Sigmoid colon (tissue), 6 donors: ENCODE measurements at regions not wholly inside any gene's neighbourhood (a gene's known extent, or its start where the extent isn't known, plus 50 kb on each side); places are given as distances from the start of the nearest gene placed in this dataset.

Experiments
- DNase-seq: peaks from one replicate; pipeline ENCODE4 v3.0.0-alpha.2; 2019
- H3K27ac ChIP-seq, 4 donors: fragments of 200-600 bp; sonication (generic); one replicate each; pipeline ENCODE4 v1.5.1; 2016 to 2019; ENCODE audit warnings: mild to moderate bottlenecking in 1 of 4
- H3K27me3 ChIP-seq, 3 donors: fragments of 200-600 bp; sonication (generic); one replicate each; pipeline ENCODE4 v1.5.1; 2019; ENCODE audit warnings: mild to moderate bottlenecking in 1 of 3
- H3K36me3 ChIP-seq, 4 donors: fragments of 200-600 bp; sonication (generic); one replicate each; pipeline ENCODE4 v1.5.1; 2016 to 2019
- H3K4me1 ChIP-seq, 4 donors: fragments of 200-600 bp; sonication (generic); one replicate each; pipeline ENCODE4 v1.5.1; 2017 to 2019
- H3K4me3 ChIP-seq, 4 donors: fragments of 200-600 bp; sonication (generic); one replicate each; pipeline ENCODE4 v1.5.1; 2017 to 2019; ENCODE audit warnings: mild to moderate bottlenecking in 2 of 4, moderate library complexity in 1 of 4
- H3K9me3 ChIP-seq, 4 donors: fragments of 200-600 bp in 3 of 4; sonication (generic) in 3 of 4; one replicate each; pipeline versions ENCODE4 v1.5.1 to v1.6.1; 2013 to 2019
- CTCF ChIP-seq, 4 experiments: fragments of 450-650 bp in 3 of 4; fragments of 200-600 bp in 1 of 4; IDR thresholded peaks; one replicate each; pipeline ENCODE4 v1.5.1; 2016 to 2019; ENCODE audit warnings: antibody characterized with exemption in 4 of 4, mild to moderate bottlenecking in 3 of 4, moderate library complexity in 2 of 4
- EP300 ChIP-seq, 4 donors: sonication (generic); formaldehyde crosslinking; IDR thresholded peaks; one replicate each; pipeline ENCODE4 v1.6.1; 2017; ENCODE audit warnings: antibody characterized with exemption in 4 of 4
- POLR2A ChIP-seq, 2 donors: fragments of 450-650 bp; IDR thresholded peaks; one replicate each; pipeline ENCODE4 v1.6.1; 2016; ENCODE audit warnings: antibody characterized with exemption in 2 of 2, mild to moderate bottlenecking in 2 of 2, moderate library complexity in 2 of 2
- POLR2AphosphoS5 ChIP-seq, 4 donors: sonication (generic); formaldehyde crosslinking; IDR thresholded peaks; one replicate each; pipeline ENCODE4 v1.6.1; 2017; ENCODE audit warnings: antibody characterized with exemption in 4 of 4
- WGBS, 2 donors: extraction: QIAGEN DNeasy Blood & Tissue Kit; methylation state at CpG; one replicate each; pipeline ENCODE4 v1.1.7; 2013; 5-methylcytosine and 5-hydroxymethylcytosine counted together
- intact Hi-C: fragments of 100-400 bp; cut with DNase I; formaldehyde crosslinking; loops from one replicate; pipeline ENCODE4 v1.15.1; 2023
- donor health status: healthy with polysubstance abuse.
- donor health status: healthy.

GRCh38 chr2:123546353-123546752 lies 478.7 kb upstream of the CNTNAP5 start:
- no peak overlapping the region for H3K4me3 ChIP-seq
- no peaks in the 10 kb centered on the region for H3K27me3 ChIP-seq
- H3K9me3 ChIP-seq = peaks cover 0 to 2% (median 0%) of the 10 kb centered on the region in 4 donors
- no peak overlapping the region for H3K27ac ChIP-seq
- H3K36me3 ChIP-seq = no peaks in the 10 kb centered on the region
- TF ChIP-seq POLR2A (IDR thresholded peaks at IDR 0.05) = no peak
- no peak for TF ChIP-seq POLR2AphosphoS5 (IDR thresholded peaks at IDR 0.05)
- no peak for TF ChIP-seq EP300 (IDR thresholded peaks at IDR 0.05)
- no peak for TF ChIP-seq CTCF (IDR thresholded peaks at IDR 0.05)
- H3K4me1 ChIP-seq = no peaks in the 10 kb centered on the region
- DNase-seq = no peak
- intact Hi-C loops = no loop called here

GRCh38 chr2:123563515-123563914 lies 461.6 kb upstream of the CNTNAP5 start:
- Histone ChIP-seq H3K27me3 (no peaks in the 10 kb centered on the region), H3K9me3 (no peaks in the 10 kb centered on the region), H3K4me1 (no peaks in the 10 kb centered on the region), H3K4me3 (no peak overlapping the region), H3K27ac (no peak overlapping the region), H3K36me3 (no peaks in the 10 kb centered on the region)
- no peak for DNase-seq
- TF ChIP-seq CTCF (IDR thresholded peaks at IDR 0.05) (no peak), POLR2A (IDR thresholded peaks at IDR 0.05) (no peak), EP300 (IDR thresholded peaks at IDR 0.05) (no peak), POLR2AphosphoS5 (IDR thresholded peaks at IDR 0.05) (no peak)
- intact Hi-C loops = no loop called here
- WGBS, 2 donors = 67 to 85% methylated on average over 2 of the region's 2 CpGs

GRCh38 chr2:123566291-123566946 lies 458.7 kb upstream of the CNTNAP5 start:
- no peak for TF ChIP-seq POLR2A (IDR thresholded peaks at IDR 0.05)
- 77 to 92% methylated on average over 3 of the region's 3 CpGs for WGBS, 2 donors
- intact Hi-C loops = no loop called here
- Histone ChIP-seq H3K4me3 (no peak overlapping the region), H3K27me3 (no peaks in the 10 kb centered on the region), H3K36me3 (no peaks in the 10 kb centered on the region), H3K27ac (no peak overlapping the region), H3K9me3 (no peaks in the 10 kb centered on the region), H3K4me1 (no peaks in the 10 kb centered on the region)
- no peak for DNase-seq

GRCh38 chr2:123578016-123578415 lies 447.1 kb upstream of the CNTNAP5 start:
- Histone ChIP-seq H3K4me1 (no peaks in the 10 kb centered on the region), H3K27ac (no peak overlapping the region), H3K4me3 (no peak overlapping the region), H3K36me3 (no peaks in the 10 kb centered on the region), H3K27me3 (no peaks in the 10 kb centered on the region), H3K9me3 (no peaks in the 10 kb centered on the region)
- no peak for DNase-seq
- 42 to 75% methylated on average over 2 of the region's 2 CpGs for WGBS, 2 donors
- no peak for TF ChIP-seq EP300 (IDR thresholded peaks at IDR 0.05)
- no peak for TF ChIP-seq CTCF (IDR thresholded peaks at IDR 0.05)
- TF ChIP-seq POLR2AphosphoS5 (IDR thresholded peaks at IDR 0.05) = no peak
- no peak for TF ChIP-seq POLR2A (IDR thresholded peaks at IDR 0.05)
- intact Hi-C loops = no loop called here

GRCh38 chr2:123596621-123597020 lies 428.5 kb upstream of the CNTNAP5 start:
- Histone ChIP-seq H3K4me1 (no peaks in the 10 kb centered on the region), H3K4me3 (no peak overlapping the region), H3K27me3 (no peaks in the 10 kb centered on the region), H3K36me3 (no peaks in the 10 kb centered on the region), H3K9me3 (peaks cover 0 to 4% (median 0%) of the 10 kb centered on the region in 4 donors), H3K27ac (no peak overlapping the region)
- TF ChIP-seq POLR2A (IDR thresholded peaks at IDR 0.05) (no peak), CTCF (IDR thresholded peaks at IDR 0.05) (no peak), EP300 (IDR thresholded peaks at IDR 0.05) (no peak), POLR2AphosphoS5 (IDR thresholded peaks at IDR 0.05) (no peak)
- intact Hi-C loops = no loop called here
- WGBS, 2 donors = 47 to 69% methylated on average over 1 of the region's 1 CpG
- no peak for DNase-seq
